HG03571 (cell line): ENCODE measurements at regions not wholly inside any gene's neighbourhood (a gene's known extent, or its start where the extent isn't known, plus 50 kb on each side); places are given as distances from the start of the nearest gene placed in this dataset.

Source experiments
- ATAC-seq: cut with Tn5 transposase; IDR thresholded peaks from one replicate; pipeline ENCODE4 v1.9.1; 2021; ENCODE audit not compliant: unreplicated experiment

DNA sequence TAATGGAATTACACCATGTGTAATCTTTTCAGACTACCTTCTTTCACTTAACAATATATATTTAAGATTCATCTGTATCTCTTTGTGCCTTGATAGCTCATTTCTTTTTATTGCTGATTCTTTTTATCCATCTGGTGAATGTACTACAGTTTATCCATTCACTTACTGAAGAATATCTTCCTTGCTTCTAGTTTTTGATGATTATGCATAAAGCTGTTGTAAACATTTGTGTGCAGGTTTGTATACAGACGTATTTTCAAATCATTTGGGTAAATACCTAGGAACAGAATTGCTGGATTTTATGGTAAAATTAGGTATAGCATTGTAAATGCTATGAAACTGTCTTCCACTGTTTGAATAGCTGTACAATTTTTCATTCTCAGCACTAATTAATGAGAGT is 592.6 kb upstream of the HS6ST1 start:
- no peak for ATAC-seq

DNA sequence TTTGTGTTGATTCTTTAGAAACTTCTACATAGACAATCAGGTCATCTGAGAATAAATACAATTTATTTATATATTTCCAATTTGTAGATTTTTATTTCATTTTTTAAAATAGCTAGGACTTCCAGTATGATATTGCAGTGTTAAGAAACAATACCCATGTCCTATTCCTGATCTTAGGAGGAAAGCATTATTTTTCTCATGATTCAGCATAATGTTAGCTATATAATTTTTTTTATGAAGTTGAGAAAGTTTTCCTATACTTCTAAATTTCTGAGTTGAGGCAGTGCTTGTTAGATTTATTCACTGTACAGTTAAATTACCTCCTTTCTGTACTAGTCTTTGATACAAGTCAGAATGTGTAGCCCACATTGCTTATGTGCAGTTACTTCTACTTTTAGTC is 595.7 kb upstream of the HS6ST1 start:
- no peak for ATAC-seq

DNA sequence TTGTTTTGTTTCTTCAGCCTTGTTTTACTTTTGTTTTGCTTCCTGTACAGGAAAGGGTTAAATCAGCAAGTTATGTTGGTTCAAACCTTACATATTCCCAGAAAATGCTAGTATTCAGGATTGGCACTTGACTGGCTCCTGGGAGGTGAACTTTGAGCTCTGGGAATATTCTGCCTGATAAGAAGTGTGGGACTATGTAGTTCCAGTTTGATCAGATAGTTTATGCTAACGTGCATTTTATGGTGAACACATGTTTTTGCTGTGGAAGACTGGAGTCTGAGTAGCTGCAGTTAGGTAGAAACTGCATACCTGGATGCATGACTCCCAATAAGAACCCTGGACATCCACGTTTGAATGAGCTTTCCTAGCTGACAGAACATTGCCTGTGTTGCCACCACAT is 603.1 kb upstream of the HS6ST1 start:
- no peak for ATAC-seq

DNA sequence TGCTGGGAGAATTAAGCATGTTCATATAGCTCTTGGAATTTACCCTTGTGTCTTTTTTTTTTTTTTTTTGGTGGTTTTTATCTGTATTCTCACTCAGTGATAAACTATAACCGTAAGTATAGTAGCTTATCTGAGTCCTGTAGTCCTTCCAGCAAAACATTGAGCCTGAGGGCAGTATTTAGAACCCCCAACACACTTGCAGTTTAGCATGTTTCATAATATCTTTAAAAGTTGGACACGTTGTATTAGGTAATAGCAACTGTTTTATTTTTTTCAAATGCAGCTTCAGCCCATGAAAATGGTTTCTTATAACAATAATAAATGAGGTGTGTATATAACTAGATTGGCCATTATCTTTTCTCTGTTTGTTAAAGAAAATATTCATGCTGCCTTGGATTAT is 603.5 kb upstream of the HS6ST1 start:
- ATAC-seq, result no peak

DNA sequence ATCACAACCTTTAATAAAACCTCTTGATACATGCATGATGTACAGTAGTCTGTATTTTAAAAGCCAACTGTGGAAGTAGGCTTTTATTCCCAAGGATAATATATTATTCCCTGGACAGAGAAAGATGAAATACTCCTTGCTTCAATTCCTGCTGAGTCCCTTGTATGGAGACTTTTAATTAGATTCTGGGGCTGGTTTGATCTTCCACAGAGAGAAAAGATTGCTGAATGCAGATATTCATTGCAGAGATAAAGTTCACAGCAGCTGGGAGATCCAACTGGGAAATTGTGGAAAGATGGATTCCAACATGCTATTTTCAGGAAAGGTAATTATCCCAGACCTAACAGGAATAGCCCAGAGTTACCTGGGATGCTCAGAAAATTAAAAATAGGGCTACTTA is 607.0 kb upstream of the HS6ST1 start:
- ATAC-seq, result no peak

DNA sequence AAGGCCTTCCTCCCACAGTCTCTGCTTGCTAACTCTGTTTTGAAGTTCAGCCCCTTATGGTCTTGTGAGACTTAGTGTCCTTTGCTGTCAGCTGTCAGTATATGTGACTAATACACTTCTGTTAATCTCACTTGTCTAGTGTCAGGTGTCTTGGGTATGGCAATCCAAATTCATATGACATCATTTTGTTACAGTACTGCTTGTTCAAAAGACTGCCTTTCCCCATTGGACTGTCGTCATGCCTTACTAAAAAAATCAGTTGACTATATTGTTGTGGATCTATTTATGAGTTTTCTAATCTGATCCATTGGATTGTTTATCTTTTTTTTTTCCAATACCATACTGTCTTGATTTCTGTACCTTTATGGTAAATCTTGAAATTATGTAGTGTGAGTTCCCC is 611.4 kb upstream of the HS6ST1 start:
- no peak for ATAC-seq

DNA sequence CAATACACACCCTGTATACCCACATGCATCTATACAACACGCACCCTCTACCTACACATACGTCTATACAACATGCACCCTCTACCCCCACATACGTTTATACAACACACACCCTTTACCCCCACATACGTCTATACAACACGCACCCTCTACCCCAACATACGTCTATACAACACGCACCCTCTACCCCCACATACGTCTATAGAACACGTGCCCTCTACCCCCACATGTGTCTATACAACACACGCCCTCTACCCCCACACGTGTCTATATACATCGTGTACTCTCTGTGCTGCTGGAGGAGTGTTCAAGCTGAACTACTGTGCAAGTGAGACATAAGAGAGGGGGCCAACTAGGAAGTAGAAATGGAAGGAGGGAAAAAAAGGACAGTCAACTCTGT is 621.7 kb upstream of the HS6ST1 start:
- ATAC-seq, result no peak

DNA sequence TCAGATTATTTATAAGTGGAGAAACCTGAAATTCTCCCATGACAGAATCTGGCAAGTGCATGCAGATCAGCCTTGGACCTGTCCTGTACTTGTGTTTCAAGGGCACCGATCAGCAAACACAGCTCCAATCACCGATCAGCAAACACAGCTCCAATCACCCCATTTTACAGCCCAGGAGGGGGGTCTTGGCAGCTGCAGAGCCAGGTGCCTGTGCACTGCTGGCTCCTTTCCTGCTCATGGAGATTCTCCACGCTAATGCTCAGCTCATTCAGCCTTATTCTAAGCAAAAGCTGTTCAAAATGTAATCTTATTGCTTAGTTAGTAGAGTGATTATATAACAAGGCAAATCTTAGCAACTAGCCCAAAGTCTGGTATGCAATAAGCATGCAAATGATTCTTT is 623.1 kb upstream of the HS6ST1 start:
- ATAC-seq, result no peak

DNA sequence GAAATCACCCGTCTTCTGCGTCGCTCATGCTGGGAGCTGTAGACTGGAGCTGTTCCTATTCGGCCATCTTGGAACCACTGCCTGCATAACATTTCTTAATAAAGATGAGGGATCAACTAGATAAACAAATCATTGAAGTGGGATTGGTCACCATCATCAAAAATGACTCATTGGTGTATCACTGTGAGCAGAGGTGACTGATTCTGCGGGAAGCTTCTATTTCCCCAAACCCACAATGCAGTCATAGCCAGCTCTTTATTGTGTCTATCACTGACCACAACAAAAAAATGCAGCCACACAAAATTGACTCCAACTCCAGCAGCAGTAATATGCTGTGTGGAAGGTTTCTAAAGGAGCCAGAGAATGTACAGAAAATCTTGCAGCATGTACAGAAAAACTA is 630.7 kb upstream of the HS6ST1 start:
- ATAC-seq, result no peak

DNA sequence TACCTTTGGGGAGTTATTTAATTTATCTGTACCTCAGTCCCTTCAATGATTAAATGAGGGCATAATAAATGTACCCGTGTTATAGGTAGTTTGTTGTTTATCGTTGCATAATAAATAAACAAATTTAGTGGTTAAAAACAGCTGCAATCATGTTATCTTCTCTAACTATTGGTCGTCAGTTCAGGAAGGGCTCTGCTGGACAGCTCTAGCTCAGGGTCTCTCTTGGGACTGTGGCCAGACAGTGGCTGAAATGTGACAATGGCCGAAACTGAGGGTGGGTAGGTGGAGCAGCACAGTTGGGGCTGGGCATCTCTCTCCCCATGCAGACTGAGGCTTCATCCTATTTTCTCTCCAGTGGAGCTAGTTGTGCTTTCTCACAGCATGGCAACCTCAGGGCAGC is 632.1 kb upstream of the HS6ST1 start:
- ATAC-seq, result no peak

DNA sequence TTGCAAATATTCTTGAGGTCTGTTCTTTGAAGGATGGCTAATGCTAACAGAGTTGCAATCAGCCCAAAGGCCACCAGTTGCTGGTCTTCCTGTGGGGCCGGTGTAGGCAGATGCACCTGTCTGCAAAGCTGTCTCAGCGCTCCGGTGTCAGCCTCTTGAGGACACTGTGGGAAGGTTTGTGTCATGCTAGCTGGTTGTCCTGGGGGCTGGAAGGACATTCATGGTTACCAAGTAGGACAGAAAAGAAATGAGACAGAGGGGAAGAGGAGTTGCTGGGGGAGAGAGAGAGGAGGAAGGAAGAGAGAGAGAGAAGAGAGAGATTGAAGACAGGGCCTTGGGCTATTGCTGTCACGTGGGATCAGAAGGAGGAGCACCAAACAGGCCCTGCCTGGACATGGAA is 639.6 kb upstream of the HS6ST1 start:
- no peak for ATAC-seq

DNA sequence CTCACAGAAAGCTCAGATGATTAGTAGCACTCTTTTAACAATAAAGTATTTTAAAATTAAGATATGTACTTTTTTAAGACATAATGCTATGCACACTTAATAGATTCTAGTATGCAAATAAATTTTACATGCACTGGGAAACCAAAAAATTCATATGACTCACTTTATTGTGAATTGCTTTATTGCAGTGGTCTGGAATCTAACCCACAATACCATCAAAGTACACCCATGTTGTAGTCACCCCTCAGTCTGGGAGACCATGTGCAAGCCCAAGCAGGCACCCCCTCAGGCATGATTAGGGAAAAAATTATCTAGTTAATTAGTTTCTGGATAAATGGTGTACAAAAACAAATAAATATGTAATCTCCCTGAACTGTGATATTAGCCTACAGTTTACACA is 649.0 kb upstream of the HS6ST1 start:
- ATAC-seq, result no peak

DNA sequence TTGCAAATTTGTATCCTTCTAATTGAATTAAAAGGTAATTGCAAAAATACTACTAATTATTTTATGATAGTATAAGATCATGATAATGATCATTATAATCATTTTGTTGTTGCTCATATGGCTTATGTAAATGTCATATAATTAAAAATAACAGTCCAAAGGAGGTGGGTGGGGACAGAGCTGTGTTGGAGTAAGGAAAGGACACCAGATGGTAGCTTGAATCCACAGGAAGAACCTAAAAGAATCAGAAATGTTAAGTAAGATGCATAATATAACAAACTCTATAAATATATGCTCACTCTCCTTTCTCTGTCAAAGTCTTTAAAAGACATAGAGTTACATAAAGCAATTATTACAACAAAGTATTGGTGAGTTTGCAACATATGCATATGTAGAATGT is 650.7 kb upstream of the HS6ST1 start:
- ATAC-seq, result no peak

DNA sequence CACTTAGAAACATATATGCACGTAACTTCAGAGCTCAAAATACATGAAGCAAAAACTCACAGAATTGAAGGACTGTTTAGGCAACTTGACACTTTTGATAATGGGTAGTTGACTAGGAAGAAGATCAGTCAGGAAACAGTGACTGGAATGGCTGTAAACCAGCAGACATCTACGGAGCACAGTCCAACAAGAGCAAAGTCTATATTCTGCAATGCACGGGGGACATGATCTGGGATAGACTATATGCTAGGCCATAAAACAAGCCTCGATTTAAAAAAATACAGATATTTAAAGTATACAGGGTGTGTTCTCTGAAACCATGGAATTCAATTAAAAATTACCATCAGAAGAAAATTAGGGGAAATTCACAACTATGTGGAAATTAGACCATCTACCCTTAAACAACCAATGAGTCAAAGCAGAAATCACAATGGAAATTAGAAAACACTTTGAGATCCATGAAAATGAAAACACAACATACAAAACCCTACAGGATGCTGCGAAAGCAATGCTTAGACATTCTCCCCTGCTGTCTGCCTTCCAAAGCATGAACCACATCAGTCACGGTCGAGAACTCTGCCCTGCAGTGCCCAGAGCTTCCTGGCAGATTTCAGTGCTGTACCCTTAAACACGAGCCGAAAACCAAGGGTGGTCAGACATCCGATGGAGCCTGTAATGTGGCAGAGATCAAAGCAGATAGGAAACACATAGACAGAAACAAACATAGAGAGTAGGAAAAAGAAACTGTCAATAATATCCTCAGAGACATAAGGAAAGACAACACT is 651.9 kb upstream of the HS6ST1 start:
- ATAC-seq, result no peak

DNA sequence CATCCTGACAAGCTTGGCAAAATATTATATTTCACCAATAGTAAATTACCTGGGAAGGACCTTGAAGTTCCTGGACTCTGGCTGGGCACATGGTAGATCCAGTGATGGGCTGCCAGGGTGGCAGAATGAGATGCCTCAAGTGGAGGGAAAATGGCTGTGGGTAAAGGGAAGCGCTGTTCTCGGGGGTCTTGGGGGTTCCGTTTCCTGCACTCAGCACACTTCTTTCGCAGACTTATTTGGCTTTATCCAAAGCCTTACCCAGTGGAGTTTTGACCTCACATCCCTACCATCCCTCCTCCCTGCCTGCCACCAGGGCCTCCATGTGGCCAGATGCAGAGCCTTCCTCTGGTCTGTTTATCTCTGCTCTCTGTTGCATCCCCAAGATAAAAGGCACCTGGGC is 654.9 kb upstream of the HS6ST1 start:
- no peak for ATAC-seq

DNA sequence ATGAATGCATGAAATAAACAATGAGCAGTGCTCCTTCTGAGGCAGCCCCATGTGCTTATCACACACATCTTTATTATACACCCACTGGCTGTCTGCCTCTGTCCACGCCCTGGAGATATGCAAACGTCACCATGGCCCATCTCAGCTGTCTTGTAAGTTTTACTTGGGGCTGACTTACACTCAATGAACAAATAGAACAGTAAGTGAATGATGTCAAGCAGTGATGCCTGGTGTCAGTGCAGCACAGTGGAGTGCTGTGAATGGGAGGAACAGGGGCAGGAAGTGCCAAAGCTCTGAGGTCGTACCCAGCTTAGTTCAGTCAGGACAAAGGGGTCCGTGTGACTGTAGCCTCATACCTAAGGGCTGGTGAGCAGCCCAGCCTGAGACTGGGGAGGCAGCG is 659.5 kb upstream of the HS6ST1 start:
- ATAC-seq, result no peak

DNA sequence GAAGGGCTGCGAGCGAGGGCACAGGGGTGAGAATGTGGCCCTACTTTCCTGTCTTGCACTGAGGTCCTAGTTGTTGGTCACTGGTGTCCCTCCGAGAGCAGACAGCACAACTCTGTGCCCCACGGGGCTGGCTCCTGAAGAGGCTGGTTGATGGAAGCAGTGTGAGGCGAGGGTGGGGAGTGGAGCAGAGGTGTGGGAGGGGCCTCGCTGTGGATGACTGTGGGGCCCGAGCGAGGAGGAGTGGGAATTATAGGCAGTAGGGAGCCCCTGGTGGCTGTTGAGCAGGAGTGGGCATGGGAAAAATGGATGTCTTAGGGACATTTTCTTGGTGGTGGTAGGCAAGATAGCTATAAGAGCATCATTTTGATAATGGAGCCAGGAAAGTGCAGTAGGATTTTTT is 660.5 kb upstream of the HS6ST1 start:
- ATAC-seq, result no peak

DNA sequence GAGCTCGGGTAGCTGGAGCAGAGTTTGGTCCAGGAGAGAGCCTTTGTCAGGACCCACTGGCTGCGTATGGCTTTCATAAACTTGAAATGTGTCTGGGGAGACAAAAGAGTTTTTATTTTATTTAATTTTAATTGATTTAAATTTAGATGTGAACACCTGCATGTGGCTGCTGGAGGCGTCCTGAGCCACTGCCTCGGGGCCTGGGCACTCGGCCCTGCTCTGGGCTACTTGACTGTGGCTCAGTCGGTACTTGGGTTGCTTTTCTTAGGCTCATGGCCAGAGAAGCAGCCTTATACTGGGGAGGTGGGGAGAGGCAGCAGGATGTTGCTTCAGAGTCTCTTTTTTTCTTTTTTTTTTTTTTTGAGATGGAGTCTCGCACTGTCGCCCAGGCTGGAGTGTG is 661.8 kb upstream of the HS6ST1 start:
- ATAC-seq, result no peak

DNA sequence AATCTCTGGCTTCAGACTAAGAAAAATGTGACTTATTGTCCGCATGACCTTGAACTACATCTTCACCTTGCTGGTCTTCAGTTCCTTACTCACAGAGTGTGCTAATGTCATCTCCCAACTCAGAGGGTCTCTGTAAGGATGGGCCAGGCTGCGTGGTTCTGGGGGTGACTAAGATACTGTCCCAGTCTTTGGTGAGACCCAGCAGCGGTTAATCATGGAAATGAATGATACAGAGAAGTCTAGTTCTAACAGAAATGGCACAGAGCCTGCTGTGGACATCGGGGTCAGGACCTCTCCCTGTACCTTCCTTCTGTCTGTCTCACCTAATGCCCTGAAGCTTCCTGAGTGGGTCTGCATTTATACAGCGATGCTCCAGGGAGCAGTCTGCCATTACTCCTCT is 662.7 kb upstream of the HS6ST1 start:
- no peak for ATAC-seq

DNA sequence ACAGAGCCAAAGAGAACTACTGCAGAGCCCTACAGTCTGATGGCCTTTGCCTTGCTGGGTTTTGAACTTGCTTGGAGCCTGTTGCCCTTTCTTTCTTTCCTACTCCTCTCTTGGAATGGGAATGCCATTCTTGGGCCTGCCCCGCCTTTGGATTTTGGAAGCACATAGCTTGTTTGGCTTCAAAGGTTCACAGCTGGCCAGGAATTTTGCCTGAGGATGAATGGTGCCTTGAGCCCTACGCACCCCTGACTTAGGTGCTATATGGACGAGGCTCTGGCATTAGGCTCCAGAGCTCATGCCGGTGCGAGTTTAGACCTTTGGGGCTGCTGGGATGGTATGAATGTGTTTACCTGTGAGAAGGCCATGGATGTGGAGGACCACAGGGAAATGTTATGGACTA is 663.3 kb upstream of the HS6ST1 start:
- no peak for ATAC-seq

DNA sequence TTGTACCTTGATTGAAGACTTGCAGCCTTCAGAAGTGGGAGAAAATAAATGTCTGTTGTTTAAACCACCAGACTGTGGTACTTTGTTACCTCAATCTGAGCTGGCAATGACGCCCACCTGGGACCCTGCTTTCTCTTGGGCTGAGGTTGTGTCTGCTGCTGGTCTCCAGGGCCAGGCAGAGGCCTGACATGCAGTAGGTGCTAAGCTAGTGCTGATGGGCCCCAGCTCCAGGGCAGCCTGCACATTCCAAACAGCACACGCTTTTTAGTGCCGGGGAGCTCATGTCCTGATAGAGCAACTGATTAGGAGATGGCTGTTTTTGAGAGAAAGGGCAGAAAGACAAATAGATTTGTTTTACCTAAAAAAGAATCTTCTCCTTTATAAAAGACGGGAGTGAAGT is 664.0 kb upstream of the HS6ST1 start:
- no peak for ATAC-seq

DNA sequence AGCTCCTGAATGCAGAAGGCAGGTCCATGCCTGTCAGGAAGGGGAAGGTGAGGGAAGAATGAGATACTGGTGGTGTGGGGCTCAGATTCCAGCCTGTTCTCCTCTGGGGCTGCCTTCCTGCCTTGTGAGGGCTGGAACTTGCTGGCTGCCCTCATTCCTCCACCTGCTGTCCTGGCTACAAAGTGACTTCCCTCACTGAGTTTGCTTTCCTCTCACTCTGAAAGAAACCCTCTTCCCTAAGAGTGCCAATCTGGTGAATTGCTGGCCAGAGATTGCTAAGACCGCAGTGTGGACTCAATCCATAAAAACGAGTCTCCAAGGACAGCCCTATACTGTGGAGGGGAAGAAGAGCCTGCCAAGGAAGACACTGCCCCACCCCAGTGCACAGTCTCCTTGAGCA is 664.4 kb upstream of the HS6ST1 start:
- no peak for ATAC-seq

DNA sequence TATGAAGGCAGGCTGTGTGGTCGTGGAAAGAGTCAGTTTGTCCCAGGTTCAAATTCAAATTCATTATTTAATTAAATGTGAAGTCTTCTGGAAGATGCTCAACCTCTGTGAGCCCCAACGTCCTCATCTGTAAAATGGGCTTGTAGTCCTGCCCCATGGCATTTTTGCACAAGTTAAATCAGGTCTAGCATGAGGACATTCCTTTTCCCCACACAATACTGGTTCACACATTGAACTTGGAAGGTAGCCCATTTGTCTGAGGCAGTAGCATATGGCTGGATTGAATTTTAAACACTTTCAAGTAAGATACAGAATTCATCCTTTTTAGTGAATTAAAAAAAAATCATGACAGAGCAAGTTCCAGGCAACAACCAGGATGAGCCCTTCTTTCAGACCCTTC is 665.4 kb upstream of the HS6ST1 start:
- no peak for ATAC-seq

DNA sequence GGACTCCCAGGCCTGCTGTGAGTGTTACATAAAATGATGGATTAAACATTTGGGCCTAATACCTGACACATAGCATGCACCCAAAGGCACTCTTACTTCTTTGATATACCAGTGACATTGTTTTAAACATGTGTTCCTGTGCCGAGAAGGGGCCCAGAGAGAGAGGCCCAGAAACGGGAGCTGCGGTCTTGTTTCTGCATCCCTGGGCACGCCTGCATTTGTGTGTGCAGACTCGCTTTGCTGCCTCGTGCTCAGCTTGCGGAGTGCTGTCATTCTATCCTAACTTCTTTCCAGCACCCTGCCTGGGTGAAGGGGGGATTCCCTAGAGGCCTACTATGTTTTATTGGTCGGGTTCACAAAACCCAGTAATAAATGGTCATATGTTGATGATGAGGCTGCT is 666.2 kb upstream of the HS6ST1 start:
- no peak for ATAC-seq
